ENCODE measurements at regions not wholly inside any gene's neighbourhood (a gene's known extent, or its start where the extent isn't known, plus 50 kb on each side); places are given as distances from the start of the nearest gene placed in this dataset.

DNA sequence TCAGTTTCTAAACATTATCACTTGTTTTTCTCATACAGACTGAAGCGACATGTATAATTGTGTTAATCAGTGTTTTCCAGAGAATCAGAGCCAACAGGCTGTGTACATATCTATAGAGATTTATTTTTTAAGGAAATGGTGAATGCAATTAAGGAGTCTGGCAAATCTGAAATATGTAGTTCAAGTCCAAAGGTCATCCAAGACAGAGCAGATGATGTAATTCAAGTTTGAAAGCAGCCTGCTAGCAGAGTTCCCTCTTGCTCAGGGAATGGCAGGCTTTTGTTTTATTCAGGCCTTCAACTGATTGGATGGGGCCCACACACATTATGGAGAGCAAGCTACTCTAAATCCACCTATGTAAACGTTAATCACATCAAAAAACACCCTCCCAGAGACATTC, 282.6 kb downstream of the CBLN2 start:
- CTCF ChIA-PET, result no interaction called here
- no peak for DNase-seq (ENCODE audit: low spot score)
- H3K27me3 ChIP-seq (replicated peaks; ENCODE audit: insufficient read depth, low read depth, low read length, poor library complexity), result no peaks in the 10 kb centered on the region
- no TSS peak for BruUV-seq (replicated peaks)
- no peaks in the 10 kb centered on the region for H3K4me1 ChIP-seq (ENCODE audit: insufficient read depth, low read length, poor library complexity, severe bottlenecking)
- intact Hi-C loops (cut with micrococcal nuclease; ENCODE audit: unreplicated experiment), result no loop called here
- no peak overlapping the region for H3K27ac ChIP-seq (ENCODE audit: low read depth, low read length, poor library complexity, severe bottlenecking)
- no peaks in the 10 kb centered on the region for H3K9me3 ChIP-seq (ENCODE audit: low read depth, low read length, poor library complexity, severe bottlenecking)
- H3K36me3 ChIP-seq (ENCODE audit: insufficient read depth, low read length, poor library complexity, severe bottlenecking), result no peaks in the 10 kb centered on the region
- POLR2A ChIA-PET (ENCODE audit: low non-redundant PET), result no interaction called here
- TF ChIP-seq, protein P1, sequence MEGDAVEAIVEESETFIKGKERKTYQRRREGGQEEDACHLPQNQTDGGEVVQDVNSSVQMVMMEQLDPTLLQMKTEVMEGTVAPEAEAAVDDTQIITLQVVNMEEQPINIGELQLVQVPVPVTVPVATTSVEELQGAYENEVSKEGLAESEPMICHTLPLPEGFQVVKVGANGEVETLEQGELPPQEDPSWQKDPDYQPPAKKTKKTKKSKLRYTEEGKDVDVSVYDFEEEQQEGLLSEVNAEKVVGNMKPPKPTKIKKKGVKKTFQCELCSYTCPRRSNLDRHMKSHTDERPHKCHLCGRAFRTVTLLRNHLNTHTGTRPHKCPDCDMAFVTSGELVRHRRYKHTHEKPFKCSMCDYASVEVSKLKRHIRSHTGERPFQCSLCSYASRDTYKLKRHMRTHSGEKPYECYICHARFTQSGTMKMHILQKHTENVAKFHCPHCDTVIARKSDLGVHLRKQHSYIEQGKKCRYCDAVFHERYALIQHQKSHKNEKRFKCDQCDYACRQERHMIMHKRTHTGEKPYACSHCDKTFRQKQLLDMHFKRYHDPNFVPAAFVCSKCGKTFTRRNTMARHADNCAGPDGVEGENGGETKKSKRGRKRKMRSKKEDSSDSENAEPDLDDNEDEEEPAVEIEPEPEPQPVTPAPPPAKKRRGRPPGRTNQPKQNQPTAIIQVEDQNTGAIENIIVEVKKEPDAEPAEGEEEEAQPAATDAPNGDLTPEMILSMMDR (conservative IDR thresholded peaks at IDR 0.05; ENCODE audit: low read depth, low read length), result no peak
- no peak for TF ChIP-seq EZH2 (IDR thresholded peaks at IDR 0.05; ENCODE audit: borderline replicate concordance, low read depth, low read length, poor library complexity, severe bottlenecking)
- no peak overlapping the region for H3K4me3 ChIP-seq (ENCODE audit: low read depth, low read length, poor library complexity, severe bottlenecking)

DNA sequence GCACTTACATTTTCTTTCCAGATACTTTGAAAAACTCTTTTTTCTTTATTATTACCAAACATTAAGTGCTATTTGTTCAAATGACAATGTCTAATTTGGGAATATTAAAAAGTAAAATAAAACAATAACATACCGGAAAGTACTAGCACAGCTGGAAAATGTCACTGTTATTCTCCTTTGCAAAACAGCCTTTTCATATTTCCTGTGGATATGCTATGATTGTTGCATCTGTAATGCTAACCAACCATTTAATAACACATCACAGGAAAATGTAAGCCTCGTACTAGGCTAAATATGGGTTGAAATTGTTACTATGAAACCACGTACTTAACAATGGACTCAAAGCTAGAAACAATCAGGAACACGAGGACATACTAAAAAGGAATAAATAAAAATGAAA, 298.1 kb downstream of the CBLN2 start:
- no peak for DNase-seq (ENCODE audit: low spot score)
- ChIA-PET CTCF (no interaction called here), POLR2A (ENCODE audit: low non-redundant PET) (no interaction called here)
- Histone ChIP-seq H3K9me3 (ENCODE audit: low read depth, low read length, poor library complexity, severe bottlenecking) (no peaks in the 10 kb centered on the region), H3K36me3 (ENCODE audit: insufficient read depth, low read length, poor library complexity, severe bottlenecking) (no peaks in the 10 kb centered on the region), H3K4me1 (ENCODE audit: insufficient read depth, low read length, poor library complexity, severe bottlenecking) (no peaks in the 10 kb centered on the region), H3K27me3 (replicated peaks; ENCODE audit: insufficient read depth, low read depth, low read length, poor library complexity) (no peaks in the 10 kb centered on the region), H3K4me3 (ENCODE audit: low read depth, low read length, poor library complexity, severe bottlenecking) (no peak overlapping the region), H3K27ac (ENCODE audit: low read depth, low read length, poor library complexity, severe bottlenecking) (no peak overlapping the region)
- intact Hi-C loops (cut with micrococcal nuclease; ENCODE audit: unreplicated experiment), result no loop called here
- no TSS peak for BruUV-seq (replicated peaks)
- no peak for TF ChIP-seq EZH2 (IDR thresholded peaks at IDR 0.05; ENCODE audit: borderline replicate concordance, low read depth, low read length, poor library complexity, severe bottlenecking)
- TF ChIP-seq, protein P1 (conservative IDR thresholded peaks at IDR 0.05; ENCODE audit: low read depth, low read length), result no peak

DNA sequence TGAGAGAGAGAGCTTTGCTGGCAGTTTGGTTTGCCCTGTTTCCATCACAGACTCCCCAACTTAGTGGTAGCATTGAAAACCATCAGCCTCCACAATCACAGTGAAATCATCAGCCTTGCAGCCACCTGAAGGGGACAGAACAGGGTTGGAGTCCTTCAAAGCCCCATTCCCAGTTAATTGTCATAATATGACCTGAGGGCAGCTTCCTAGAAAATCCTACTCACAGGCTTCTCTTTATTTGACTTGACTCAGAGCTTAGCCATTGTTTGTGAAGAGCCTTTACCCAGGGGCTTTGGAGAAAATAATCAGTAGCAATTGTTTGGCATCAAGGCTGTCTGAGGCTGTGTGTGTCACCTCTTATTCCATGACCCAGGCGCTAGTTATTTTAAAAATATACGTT, 308.7 kb downstream of the CBLN2 start:
- DNase-seq (ENCODE audit: low spot score), result no peak
- intact Hi-C loops (cut with micrococcal nuclease; ENCODE audit: unreplicated experiment), result no loop called here
- Histone ChIP-seq H3K27ac (ENCODE audit: low read depth, low read length, poor library complexity, severe bottlenecking) (no peak overlapping the region), H3K36me3 (ENCODE audit: insufficient read depth, low read length, poor library complexity, severe bottlenecking) (no peaks in the 10 kb centered on the region), H3K4me1 (ENCODE audit: insufficient read depth, low read length, poor library complexity, severe bottlenecking) (no peaks in the 10 kb centered on the region), H3K4me3 (ENCODE audit: low read depth, low read length, poor library complexity, severe bottlenecking) (no peak overlapping the region), H3K9me3 (ENCODE audit: low read depth, low read length, poor library complexity, severe bottlenecking) (no peaks in the 10 kb centered on the region), H3K27me3 (replicated peaks; ENCODE audit: insufficient read depth, low read depth, low read length, poor library complexity) (no peaks in the 10 kb centered on the region)
- BruUV-seq (replicated peaks), result no TSS peak
- ChIA-PET POLR2A (ENCODE audit: low non-redundant PET) (no interaction called here), CTCF (no interaction called here)
- TF ChIP-seq, protein P1 (conservative IDR thresholded peaks at IDR 0.05; ENCODE audit: low read depth, low read length), result no peak
- no peak for TF ChIP-seq EZH2 (IDR thresholded peaks at IDR 0.05; ENCODE audit: borderline replicate concordance, low read depth, low read length, poor library complexity, severe bottlenecking)

All from A673 (cell line).